CD4-positive, alpha-beta T cell (primary cell): ENCODE measurements at regions not wholly inside any gene's neighbourhood (a gene's known extent, or its start where the extent isn't known, plus 50 kb on each side); places are given as distances from the start of the nearest gene placed in this dataset.

Experiments
- ATAC-seq: fragments of 200-7000 bp; cut with Tn5 transposase; one replicate; pipeline ENCODE4 v1.10.0; 2022; ENCODE audit warnings: mild to moderate bottlenecking; ENCODE audit not compliant: poor library complexity
- CTCF ChIA-PET: fragments of 350-600 bp; sonication (Branson Sonifier 250); formaldehyde crosslinking; loops from one replicate; lab custom pipeline; 2021; ENCODE audit warnings: antibody characterized with exemption, inconsistent platforms; lab: Charles Lee
- POLR2A ChIA-PET: fragments of 350-600 bp; sonication (Branson Sonifier 250); formaldehyde crosslinking; loops from one replicate; lab custom pipeline; 2021; ENCODE audit warnings: antibody characterized with exemption, inconsistent platforms; lab: Charles Lee
- DNase-seq, 14 experiments: peaks; one replicate each; pipeline ENCODE4 v3.0.0-alpha.2; 2013 to 2020; ENCODE audit warnings: mixed read lengths in 2 of 14
- H3K27ac ChIP-seq, 2 donors: one replicate each; pipeline versions ENCODE4 v1.5.1 to v1.7.0; 2013; ENCODE audit warnings: low read length in 2 of 2, low read depth in 1 of 2, mild to moderate bottlenecking in 1 of 2
- H3K27me3 ChIP-seq, 2 experiments: 1 replicate in 1 of 2; 2 replicates in 1 of 2; pipeline versions ENCODE4 v1.6.1 to v1.7.0; 2013; ENCODE audit warnings: low read length in 2 of 2, control low read depth in 1 of 2, mild to moderate bottlenecking in 1 of 2, moderate library complexity in 1 of 2; ENCODE audit not compliant: insufficient read depth in 2 of 2, control insufficient read depth in 1 of 2
- H3K36me3 ChIP-seq: one replicate; pipeline ENCODE4 v1.6.1; 2013; ENCODE audit warnings: low read length, control low read depth; ENCODE audit not compliant: insufficient read depth
- H3K4me1 ChIP-seq: one replicate; pipeline ENCODE4 v1.6.1; 2013; ENCODE audit warnings: low read length, control low read depth; ENCODE audit not compliant: insufficient read depth
- H3K4me3 ChIP-seq: one replicate; pipeline ENCODE4 v1.5.1; 2013; ENCODE audit warnings: mild to moderate bottlenecking, low read length, moderate library complexity
- H3K9me3 ChIP-seq, 2 experiments: 1 replicate in 1 of 2; 2 replicates in 1 of 2; pipeline versions ENCODE4 v1.6.1 to v1.7.0; 2013; ENCODE audit warnings: low read length in 2 of 2, mild to moderate bottlenecking in 2 of 2, control low read depth in 1 of 2, moderate library complexity in 1 of 2; ENCODE audit not compliant: control insufficient read depth in 1 of 2, insufficient read depth in 1 of 2
- H3K27ac Mint-ChIP-seq: one replicate; pipeline ENCODE4 v1.8.0; 2020; ENCODE audit warnings: mixed read lengths
- H3K27me3 Mint-ChIP-seq: one replicate; pipeline ENCODE4 v1.8.0; 2021; ENCODE audit warnings: mixed read lengths
- H3K36me3 Mint-ChIP-seq: one replicate; pipeline ENCODE4 v1.8.0; 2021; ENCODE audit warnings: low read depth, mixed read lengths
- H3K4me1 Mint-ChIP-seq: one replicate; pipeline ENCODE4 v1.8.0; 2021; ENCODE audit warnings: low read depth, mixed read lengths
- H3K4me3 Mint-ChIP-seq: one replicate; pipeline ENCODE4 v1.8.0; 2020; ENCODE audit warnings: mild to moderate bottlenecking, mixed read lengths
- H3K9me3 Mint-ChIP-seq: one replicate; pipeline ENCODE4 v1.8.0; 2020; ENCODE audit warnings: mixed read lengths
- CTCF ChIP-seq: fragments of 200-600 bp; IDR thresholded peaks from one replicate; pipeline ENCODE4 v1.8.0; 2022; ENCODE audit warnings: antibody characterized with exemption, mild to moderate bottlenecking
- intact Hi-C, 2 experiments: fragments of 100-400 bp; cut with DNase I in 1 of 2; cut with micrococcal nuclease in 1 of 2; formaldehyde crosslinking; loops; one replicate each; pipeline versions ENCODE4 v1.15.1 to v1.9.0; 2023 to 2025; cut with DNase I, micrococcal nuclease

GRCh38 chr6:41487860-41488432, 58.2 kb upstream of the FOXP4 start:
- no peak for ATAC-seq
- ChIA-PET CTCF (no interaction called here), POLR2A (no interaction called here)
- H3K4me3 ChIP-seq: no peak overlapping the region
- DNase-seq: no peak
- Mint-ChIP-seq H3K4me1 (no peaks in the 10 kb centered on the region), H3K9me3 (no peaks in the 10 kb centered on the region), H3K4me3 (no peak overlapping the region), H3K27ac (no peak overlapping the region), H3K36me3 (no peaks in the 10 kb centered on the region), H3K27me3 (peaks cover 44% of the 10 kb centered on the region)
- peaks cover 0 to 5% of the 10 kb centered on the region in 2 experiments for H3K27me3 ChIP-seq
- no peaks in the 10 kb centered on the region for H3K36me3 ChIP-seq
- no peak overlapping the region for H3K27ac ChIP-seq
- intact Hi-C loops: no loop called here
- H3K4me1 ChIP-seq: no peaks in the 10 kb centered on the region
- no peaks in the 10 kb centered on the region for H3K9me3 ChIP-seq
- no peak for TF ChIP-seq CTCF

GRCh38 chr6:41488433-41489119, 57.6 kb upstream of the FOXP4 start:
- no peak overlapping the region for H3K27ac Mint-ChIP-seq
- DNase-seq (no peak), ATAC-seq (no peak)
- H3K4me3 ChIP-seq: no peak overlapping the region
- intact Hi-C loops: no loop called here
- no peaks in the 10 kb centered on the region for H3K9me3 Mint-ChIP-seq
- ChIA-PET CTCF (no interaction called here), POLR2A (no interaction called here)
- peaks cover under 1 to 5% of the 10 kb centered on the region in 2 experiments for H3K27me3 ChIP-seq
- no peaks in the 10 kb centered on the region for H3K4me1 ChIP-seq
- H3K9me3 ChIP-seq: no peaks in the 10 kb centered on the region
- peaks cover 49% of the 10 kb centered on the region for H3K27me3 Mint-ChIP-seq
- no peaks in the 10 kb centered on the region for H3K36me3 ChIP-seq
- no peak overlapping the region for H3K4me3 Mint-ChIP-seq
- H3K4me1 Mint-ChIP-seq: no peaks in the 10 kb centered on the region
- TF ChIP-seq CTCF: no peak
- H3K36me3 Mint-ChIP-seq: no peaks in the 10 kb centered on the region
- H3K27ac ChIP-seq: no peak overlapping the region

GRCh38 chr6:41489120-41489851, 56.9 kb upstream of the FOXP4 start:
- Histone ChIP-seq H3K27me3 (peaks cover 5 to 6% of the 10 kb centered on the region in 2 experiments), H3K36me3 (no peaks in the 10 kb centered on the region), H3K9me3 (no peaks in the 10 kb centered on the region), H3K4me3 (no peak overlapping the region), H3K4me1 (no peaks in the 10 kb centered on the region), H3K27ac (no peak overlapping the region)
- intact Hi-C loops: no loop called here
- CTCF ChIA-PET: no interaction called here
- Mint-ChIP-seq H3K4me1 (no peaks in the 10 kb centered on the region), H3K4me3 (no peak overlapping the region), H3K27me3 (peaks cover 51% of the 10 kb centered on the region), H3K9me3 (no peaks in the 10 kb centered on the region), H3K27ac (no peak overlapping the region), H3K36me3 (no peaks in the 10 kb centered on the region)
- POLR2A ChIA-PET: no interaction called here
- TF ChIP-seq CTCF: no peak
- ATAC-seq: no peak
- no peak for DNase-seq
